ENCODE measurements at regions not wholly inside any gene's neighbourhood (a gene's known extent, or its start where the extent isn't known, plus 50 kb on each side); places are given as distances from the start of the nearest gene placed in this dataset.

- DNase-seq: no peak
Observed at GRCh38 chr5:137567226-137567625, 68.1 kb upstream of the SPOCK1 start.

- no peak for DNase-seq
Observed at GRCh38 chr5:137566780-137567179, 67.7 kb upstream of the SPOCK1 start.

- no peak for DNase-seq
Observed at GRCh38 chr5:137566118-137566541, 67.0 kb upstream of the SPOCK1 start.

- DNase-seq: no peak
Observed at GRCh38 chr5:137565450-137565849, 66.3 kb upstream of the SPOCK1 start.

- DNase-seq: no peak
Observed at GRCh38 chr5:137564398-137564961, 65.4 kb upstream of the SPOCK1 start.

GRCh38 chr5:137563646-137564397 lies 64.7 kb upstream of the SPOCK1 start:
- DNase-seq: peak; percentile 17

GRCh38 chr5:137563301-137563645 lies 64.1 kb upstream of the SPOCK1 start:
- DNase-seq: no peak

GRCh38 chr5:137561608-137562007 lies 62.5 kb upstream of the SPOCK1 start:
- DNase-seq: no peak

GRCh38 chr5:137560420-137560819 lies 61.3 kb upstream of the SPOCK1 start:
- DNase-seq: no peak

All from KG1 (cell line).